HT-29 (cell line): ENCODE measurements at regions not wholly inside any gene's neighbourhood (a gene's known extent, or its start where the extent isn't known, plus 50 kb on each side); places are given as distances from the start of the nearest gene placed in this dataset.
A peak's percentile ranks its signal among the peaks of the same experiment; 100 is the strongest.

Experiments used
- DNase-seq: peaks from one replicate; pipeline ENCODE4 v3.0.0-alpha.2; 2015; ENCODE audit warnings: low spot score

DNA sequence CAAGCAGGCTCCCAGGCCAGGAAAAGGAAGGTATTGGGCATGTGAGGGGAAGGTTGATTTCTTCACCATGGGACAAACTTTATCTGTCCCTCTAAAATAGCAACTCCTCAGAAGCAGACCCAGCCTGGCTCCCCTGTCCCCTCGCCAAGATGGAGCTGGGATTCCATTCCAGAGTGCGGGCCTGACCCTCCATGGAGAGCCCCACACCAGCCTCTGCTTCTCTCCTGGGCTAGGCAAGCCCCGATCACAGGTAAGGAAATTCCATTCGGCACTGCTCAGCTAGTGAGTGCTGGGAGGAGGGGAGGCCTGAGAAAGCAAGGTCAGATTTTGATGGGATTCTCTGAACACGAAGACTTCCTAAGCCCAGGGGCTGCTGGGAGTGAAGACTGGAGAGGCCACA is 98.4 kb downstream of the EFNB1 start:
- DNase-seq = no peak

DNA sequence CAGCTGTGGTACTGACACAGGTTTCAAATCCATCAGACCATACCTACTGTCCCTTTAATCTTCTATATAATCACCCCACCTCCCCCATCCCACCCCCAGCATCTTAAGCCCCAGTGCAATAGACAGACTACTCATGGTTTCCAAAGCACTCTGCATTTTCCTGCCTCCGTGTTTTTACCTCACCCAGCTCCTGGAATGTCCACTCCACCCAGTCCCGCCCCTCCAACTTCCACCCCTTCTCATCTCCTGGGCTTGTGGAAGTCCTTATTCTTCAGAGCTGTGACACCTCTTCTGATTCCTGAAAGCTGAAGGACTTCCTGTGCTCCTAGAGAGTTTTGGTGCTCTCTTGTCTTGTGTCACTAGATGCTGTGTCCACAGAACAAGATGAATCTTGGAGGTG is 94.3 kb downstream of the EFNB1 start:
- DNase-seq = peak; percentile 57

DNA sequence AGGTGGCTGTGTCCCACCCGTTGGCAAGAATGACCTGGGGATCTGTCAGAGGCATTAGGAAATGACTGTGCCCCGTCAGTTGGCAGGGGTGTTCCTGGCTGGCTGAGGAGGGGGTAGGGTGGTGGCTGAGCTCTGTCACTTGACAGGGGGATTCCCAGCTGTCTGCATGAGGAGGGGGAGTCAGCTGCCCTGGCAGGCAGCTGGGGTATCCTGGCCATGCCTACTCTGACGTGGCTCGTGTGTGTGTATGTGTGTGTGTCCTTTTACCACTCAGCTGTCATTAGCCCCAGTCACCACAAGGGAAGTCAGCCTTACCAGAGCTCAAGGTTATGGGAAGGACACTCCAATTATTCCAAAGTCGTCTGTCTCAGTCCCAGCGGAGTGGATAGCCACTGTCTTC is 93.2 kb downstream of the EFNB1 start:
- no peak for DNase-seq

DNA sequence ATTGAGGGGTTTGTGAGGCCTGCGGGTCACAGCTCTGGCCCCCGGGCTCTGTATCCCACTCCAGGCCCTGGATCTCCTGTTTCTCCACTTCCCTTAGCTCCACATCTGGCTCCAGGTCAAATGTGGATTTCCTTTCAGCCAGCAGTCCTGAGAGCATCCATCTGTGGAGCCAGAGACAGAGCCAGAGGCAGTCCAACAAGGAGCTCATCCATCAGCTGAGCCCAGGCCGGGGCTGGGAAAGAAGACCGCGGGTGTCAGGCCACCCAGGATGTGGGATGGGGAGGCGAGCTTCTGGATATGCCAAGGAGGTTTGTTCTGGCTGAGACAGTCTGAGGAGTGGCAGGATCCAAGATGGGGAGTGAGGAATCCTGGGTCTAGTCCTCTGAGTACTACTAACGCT is 91.7 kb downstream of the EFNB1 start:
- no peak for DNase-seq

DNA sequence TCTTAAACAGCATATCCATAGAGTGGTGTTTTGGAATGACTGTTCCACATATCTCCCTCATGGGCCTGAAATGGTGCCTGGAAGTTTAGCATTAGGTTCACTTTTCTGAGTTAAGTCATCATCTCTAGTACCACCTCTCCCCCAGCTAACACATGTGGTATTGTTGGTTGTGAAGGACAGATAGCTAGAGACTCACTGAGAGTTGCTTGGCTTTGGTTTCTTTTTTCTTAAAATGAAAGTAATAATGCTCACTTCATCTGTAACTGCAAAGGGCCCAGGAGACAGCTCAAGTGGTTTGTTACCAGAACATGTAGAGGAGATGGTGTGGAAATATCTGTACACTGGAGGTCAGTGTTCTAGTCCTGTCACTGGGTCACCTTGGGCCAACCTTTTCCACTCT is 90.9 kb downstream of the EFNB1 start:
- DNase-seq = no peak

DNA sequence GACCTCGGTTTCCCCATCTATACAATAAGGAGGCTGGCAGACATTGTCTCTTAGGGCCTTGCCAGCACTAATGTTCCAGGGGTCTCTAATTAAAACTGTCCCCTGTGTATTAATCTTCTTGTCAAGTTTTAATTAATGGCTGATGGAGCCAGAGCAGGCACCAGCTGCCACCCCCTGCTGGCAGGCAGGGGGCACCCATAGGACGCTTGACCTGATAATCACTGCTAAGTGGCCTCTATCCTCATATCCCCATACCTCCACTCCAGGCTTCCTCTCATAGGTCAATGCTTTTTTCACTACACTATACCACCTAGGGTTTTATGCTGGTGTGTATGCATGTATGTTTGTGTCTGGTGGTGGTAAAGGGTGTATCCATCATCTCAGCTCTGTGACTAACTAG is 89.4 kb downstream of the EFNB1 start:
- DNase-seq = peak; percentile 49

DNA sequence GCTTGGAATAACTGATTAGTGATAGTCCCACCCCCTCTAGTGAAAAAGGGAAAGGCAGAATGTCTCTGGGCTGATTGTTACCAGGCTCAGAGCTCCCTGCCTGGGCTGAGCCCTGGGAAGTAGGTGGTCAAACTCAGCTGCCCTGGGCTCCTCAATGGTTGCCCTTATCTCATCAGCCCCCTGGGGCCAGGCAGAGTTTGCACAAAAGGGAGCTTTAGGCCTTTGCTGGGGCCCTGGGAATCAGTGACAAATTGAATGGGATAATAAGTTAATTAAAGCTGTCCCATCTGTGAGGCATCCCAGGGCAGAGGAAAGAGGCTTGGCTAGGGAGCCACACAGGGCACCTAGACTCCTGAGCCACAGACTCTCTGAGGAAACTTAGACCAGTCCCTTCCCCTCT is 89.0 kb downstream of the EFNB1 start:
- no peak for DNase-seq

DNA sequence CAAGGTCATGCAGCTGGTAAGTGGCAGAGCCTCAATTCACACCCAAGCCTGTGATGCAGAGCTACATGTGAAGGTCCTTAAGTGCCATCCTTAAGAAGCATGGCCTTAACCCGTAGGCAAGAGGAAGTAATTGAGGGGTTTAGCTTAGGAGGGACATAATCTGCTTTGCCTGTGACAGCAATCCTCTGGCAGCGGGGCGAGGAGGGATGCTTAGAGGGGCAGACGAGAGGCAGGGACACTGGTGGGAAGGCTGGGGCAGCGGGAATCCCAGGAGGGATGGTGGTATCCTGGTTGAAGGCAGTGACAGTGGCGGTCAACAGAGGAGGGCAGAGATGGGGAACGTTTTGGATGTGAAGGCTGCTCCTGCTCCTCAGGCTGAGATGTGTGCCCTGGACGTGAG is 88.1 kb downstream of the EFNB1 start:
- no peak for DNase-seq

DNA sequence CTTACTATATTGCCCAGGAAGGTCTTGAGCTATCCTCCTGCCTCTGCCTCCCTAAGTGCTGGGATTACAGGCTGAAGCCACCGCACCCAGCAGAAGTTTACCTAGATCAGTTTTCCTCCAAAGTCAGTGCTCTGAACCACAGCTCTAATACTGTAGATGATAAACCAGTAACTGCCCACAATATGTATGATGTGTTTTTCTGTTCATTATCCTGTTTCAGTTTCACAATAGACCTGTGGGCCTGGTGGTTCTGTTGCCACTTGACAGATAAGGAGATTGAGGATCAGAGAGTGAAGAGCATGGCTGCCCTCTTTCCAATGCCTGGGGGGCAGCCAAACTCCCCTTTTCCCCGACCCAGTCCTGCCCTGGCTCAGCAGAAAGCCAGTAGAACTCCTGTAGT is 87.0 kb downstream of the EFNB1 start:
- DNase-seq = no peak

DNA sequence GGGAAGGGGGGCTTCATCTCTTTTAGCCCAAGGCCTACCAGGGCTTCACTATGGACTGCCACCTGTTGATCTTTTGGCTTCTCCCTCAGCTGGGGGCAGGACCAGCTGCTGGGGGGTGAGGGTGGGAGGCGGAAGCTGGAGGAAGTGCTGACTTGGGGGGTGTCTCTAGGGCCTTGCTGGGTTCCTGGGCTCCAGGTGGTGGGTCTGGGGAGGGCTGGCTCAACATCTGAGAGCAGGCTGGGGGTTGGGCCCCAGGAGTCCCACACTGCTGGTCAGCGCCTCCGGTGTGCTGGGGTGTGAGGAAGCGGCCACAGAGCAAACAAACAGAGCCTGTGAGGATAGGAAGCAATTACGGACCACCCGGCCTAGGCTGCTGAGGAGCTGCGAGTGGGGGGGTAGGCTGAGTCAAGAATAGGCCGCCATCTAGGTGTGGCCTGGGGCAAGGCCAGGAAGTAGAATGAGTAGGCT is 85.7 kb downstream of the EFNB1 start:
- DNase-seq = no peak

DNA sequence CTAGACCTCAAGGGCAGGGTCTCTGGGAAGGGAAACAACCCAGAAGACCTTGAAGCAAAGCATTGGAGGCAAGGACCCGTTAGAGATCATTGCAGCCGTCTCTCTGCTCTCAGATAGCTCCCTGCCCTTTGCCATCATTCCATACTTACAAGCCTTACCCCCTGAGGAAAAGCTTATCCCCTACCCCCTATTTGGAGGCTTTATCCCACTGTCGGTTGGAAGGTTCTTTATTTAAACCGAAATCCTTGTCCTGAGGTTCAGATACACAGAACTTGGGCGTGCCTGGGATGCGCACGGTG is 84.4 kb downstream of the EFNB1 start:
- DNase-seq = no peak

DNA sequence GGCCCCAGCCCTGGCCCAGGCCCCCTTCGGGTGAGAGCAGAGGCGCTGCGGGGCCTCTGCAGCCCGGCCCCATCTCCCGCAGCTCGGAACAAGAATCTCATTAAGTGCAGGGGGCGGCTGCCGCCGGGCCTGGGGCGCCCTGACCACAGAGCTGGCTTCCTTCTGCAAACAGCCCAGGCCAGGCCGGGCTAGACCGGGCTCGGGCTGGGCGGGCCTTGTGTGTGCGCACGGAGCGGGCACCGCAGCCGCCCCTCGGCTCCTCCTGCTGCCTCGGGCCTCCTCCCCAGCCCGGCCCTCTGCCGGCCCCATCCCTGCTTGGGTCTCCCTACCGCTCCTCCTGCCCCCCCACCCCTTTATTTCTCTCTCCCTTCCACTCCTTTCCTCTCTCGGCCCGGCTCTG is 83.3 kb downstream of the EFNB1 start:
- DNase-seq = no peak

DNA sequence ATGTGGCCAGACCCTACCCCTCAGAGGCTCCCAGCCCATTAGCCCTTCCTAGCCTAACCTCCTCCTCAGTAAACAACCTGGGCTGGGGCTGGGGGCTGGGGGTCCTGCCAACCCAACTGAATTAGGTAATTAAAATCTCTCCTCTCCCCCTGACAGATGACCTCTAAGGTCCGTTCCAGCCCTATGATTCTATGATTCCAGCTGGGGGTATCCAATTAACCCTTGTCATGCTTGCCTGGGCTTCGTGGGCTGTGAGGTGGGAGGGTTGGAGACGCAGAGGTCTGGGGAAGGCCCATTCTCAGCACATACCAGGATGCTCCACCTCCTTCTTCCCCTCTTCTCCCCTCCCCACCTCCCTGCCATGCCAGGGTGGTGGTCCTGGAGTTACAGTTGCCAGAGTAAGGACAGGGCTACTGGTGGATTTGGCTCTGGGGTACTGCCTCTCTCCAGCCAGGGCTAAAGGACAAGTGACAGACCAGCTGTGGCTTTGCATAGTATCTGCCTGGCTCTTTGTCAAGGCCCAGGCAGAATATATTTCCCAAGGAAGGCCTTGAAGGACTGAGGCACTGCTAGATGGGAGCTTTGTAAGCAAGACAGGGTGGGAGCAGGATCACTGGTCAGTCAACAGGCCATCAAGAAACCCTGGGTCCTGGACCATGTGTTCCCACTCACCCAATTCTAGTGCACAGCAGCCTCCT is 82.1 kb downstream of the EFNB1 start:
- no peak for DNase-seq

DNA sequence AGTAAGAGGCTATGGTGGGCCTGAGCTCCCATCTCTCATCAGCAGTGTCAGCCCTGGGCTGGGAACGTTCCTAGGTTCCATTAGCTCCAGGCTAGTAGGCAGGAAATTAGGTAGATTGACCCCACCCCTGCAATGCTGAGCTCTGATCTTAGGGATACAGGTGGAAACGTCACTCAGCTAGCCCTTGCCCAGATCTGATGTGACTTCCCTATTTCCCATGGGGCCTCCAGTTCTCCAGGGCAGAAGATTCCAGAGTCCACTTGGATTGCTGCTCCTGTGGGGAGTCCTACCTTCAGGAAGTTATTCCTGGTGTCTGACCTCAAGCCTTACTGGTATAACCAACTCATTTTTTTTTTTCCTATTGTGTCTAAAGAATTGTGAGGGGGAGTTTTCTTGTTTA is 81.1 kb downstream of the EFNB1 start:
- no peak for DNase-seq

DNA sequence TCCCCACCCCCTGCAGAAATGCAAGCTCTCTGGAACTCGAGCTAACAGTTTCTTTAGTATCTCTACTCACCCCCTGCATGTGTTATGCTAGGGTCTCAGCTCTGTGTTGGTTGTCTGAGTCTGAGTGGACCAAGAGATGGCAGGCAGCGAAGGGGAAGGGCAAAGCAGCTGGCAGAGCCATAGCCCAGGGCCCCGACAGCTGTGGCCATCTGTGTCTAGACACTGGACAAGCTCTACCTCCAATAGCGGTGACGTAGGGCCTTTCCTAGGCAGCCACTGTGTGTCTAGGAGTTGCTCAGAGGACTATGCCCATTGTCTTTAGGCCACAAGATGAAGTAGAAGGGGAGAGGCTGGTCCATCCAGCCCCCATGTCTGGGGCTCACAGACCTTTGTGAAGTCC is 79.2 kb downstream of the EFNB1 start:
- no peak for DNase-seq

DNA sequence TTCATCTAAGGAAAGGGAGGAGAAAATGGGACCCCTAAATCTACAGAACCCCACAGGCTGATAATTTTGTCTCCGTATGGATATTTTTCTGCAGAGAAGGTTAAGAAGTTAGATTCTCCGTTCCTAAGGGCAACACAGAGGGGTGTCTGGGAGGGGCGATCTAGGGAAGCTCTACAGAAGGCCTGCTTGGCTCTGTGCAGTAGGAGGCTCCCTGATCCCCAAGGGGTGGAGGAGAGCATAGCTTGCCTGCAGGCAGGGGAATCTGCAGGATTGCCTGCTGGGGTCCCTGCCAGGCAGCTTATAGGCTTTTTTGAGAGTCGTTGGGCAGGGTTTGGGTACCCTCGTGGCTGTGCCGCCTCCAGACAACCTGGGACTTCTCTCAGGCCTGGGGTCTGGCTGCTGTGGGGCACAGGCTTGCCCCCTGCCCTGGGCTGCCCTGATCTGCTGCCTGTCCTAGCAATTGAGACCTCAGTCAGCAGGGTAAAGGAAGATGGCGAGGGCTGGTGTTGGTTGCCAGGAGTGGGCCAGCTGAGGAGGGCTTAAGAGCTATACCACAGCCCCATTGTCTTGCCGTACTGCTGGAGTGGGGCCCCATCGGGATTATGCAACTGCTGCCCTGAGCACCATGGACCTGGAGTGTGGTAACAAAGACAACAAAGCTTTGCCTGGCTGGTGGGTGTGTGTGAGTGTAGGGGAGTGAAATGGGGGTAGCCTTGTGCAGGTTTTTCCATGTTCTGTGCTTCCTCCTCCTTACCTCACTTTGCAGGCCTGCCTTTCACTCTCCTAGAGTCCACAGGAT is 74.1 kb downstream of the EFNB1 start:
- DNase-seq = no peak

DNA sequence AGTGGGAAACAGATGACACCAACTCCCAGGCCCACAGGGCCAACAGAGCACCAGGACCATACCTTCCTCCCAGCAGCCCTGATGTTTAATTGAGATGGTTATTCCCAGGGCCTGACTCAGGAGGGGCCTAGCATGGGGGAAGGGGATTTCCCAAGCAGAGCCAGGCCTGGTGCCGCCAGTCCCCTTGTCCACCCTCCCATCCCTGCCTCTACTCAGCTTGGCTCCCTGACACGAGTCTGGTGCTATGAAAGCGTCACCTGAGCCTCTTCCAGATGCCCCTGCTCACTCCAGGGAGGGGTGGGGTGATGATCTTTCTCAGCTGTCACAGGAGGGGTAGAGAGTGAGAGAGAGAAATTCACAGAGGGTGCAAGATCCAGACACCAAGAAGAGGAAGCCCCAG is 72.7 kb downstream of the EFNB1 start:
- no peak for DNase-seq

DNA sequence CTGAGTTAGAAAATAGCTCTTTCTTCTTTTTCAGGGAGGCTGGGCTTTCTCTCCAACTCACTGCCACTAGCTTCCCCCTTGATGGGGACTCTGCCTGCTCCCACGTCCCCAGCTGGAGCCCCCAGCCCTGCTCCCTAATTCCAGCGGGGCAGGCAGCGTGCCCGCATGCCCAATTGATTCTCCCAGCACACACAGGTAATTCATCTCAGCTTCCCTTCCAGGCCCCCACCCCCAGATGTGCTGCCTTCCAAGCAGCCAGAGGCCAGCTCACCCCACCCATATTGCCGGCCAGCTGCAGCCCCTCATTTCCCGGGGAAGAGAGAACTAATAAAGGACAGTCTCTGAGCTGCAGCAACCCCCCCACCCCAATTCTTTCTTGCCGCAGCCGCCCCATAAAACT is 69.8 kb downstream of the EFNB1 start:
- no peak for DNase-seq

DNA sequence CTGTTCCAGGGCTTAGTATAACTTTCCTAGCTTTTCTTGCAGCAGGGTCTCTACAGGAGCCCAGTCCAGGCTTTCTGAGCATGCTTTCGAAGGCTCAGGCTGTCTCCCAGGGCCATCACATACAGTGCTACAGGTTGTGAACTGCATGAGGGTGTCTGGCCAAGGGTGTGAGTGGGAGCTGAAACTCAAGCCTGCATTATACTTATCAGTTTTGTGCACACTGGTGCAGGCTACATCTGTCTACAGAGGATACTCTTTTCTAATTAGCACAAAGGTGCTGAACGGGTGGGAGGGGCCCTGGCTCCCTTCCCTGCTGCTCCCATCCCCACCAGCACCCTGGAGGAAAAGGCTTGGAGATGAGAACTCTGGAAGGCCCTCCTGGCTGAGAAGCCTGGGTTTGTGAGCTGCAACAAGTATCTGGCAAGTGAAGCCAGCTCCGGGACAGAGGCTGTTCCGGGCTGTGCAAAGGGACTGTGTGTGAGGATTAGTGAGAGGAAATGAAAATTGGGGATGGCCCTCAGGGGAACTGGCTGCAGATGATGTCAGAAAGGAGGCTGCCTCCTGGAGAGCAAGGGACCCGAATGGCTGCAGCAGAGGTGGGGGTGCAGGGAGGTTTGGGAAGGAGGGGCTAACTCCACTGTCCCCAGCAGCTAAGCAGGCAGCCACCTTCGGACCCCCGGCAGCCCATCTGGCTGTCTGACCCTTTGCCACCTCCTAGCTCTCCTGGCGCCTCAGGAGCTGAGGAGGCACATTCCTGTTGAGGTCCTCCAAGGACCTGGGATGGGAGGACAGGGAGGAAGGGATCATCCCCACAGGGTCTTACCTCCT is 68.5 kb downstream of the EFNB1 start:
- DNase-seq = peak; percentile 23

DNA sequence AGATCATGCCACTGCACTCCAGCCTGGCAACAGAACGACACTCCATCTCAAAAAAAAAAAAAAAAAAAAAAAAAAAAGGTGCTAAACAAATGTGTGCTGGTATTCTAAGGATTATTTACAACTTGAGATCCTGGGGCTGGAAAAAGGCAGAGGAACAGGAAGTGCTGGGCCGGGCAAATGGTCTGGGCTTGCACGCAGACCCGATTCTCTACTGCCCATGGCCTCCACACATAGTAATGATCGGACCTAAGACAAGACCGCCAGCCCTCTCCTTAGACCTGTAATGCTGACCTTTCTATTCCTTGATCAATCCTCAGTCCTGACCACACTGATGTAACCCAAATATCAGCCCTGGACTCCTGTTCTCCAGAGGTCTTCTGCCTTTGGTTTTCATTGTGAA is 67.8 kb downstream of the EFNB1 start:
- DNase-seq = no peak

DNA sequence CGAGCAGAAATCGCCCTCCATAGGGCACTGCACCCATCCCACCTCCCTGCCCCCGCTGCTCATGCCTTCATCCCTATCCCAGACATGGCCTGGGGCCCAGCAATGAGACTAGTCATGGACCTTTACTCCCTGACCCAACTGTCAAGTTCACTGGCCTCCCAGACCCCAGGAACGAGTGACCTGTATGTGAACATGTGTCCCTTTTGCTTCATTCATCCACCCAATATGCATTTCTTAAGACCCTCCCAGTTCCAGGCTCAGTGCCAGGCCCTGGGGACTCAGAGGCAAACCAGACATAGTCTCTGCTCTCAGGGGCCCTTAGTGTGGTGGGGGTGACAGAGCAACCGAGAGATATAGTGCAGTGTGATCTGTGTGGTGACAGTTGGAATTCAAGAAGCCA is 67.0 kb downstream of the EFNB1 start:
- DNase-seq = no peak

DNA sequence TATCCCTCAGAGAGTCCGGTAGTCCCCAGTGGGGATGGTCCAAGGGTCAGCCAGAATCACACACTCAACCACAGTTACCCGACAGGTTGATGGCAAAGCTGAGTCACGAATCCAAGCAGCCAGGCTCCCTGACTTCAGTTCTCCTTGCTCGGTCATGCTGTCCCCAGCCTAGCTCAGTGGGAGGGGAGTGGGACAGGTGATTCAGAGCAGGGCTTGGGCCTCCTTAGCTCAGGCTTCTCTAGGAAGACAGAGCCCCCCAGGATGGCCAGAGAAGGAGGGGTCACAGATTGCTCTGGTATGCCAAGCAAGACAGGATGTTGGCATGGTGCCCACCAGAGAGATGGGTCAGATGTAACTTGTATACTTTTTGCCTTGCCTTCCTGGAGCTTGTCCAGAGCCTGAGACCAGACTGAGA is 66.5 kb downstream of the EFNB1 start:
- peak; percentile 92 for DNase-seq
